Jurkat, Clone E6-1 (cell line): ENCODE measurements at regions not wholly inside any gene's neighbourhood (a gene's known extent, or its start where the extent isn't known, plus 50 kb on each side); places are given as distances from the start of the nearest gene placed in this dataset.

Experiments used
- DNase-seq: peaks from one replicate; pipeline ENCODE4 v3.0.0-alpha.2; 2011; ENCODE audit warnings: low read depth, low spot score
- H3K4me3 ChIP-seq: 2 replicates; pipeline ENCODE4 v1.5.1; 2011; ENCODE audit warnings: mild to moderate bottlenecking, low read length, control low read depth, moderate library complexity

DNA sequence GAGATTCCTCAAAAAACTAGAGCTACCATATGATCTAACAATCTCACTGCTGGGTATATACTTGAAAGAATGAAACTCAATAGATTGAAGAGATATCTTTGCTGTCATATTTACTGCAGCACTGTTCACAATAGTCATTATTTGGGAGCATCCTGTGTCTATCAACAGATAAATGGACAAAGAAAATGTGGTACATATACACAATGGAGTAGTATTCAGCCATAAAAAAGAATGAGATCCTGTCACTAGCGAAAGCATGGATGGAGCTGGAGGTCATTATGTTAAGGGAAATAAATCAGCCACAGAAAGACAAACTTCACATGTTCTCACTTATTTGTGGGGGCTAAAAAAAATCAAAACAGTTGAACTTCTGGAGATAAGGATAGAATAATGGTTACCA is 505.7 kb upstream of the ARRDC3 start:
- H3K4me3 ChIP-seq = no peak overlapping the region
- DNase-seq = no peak

DNA sequence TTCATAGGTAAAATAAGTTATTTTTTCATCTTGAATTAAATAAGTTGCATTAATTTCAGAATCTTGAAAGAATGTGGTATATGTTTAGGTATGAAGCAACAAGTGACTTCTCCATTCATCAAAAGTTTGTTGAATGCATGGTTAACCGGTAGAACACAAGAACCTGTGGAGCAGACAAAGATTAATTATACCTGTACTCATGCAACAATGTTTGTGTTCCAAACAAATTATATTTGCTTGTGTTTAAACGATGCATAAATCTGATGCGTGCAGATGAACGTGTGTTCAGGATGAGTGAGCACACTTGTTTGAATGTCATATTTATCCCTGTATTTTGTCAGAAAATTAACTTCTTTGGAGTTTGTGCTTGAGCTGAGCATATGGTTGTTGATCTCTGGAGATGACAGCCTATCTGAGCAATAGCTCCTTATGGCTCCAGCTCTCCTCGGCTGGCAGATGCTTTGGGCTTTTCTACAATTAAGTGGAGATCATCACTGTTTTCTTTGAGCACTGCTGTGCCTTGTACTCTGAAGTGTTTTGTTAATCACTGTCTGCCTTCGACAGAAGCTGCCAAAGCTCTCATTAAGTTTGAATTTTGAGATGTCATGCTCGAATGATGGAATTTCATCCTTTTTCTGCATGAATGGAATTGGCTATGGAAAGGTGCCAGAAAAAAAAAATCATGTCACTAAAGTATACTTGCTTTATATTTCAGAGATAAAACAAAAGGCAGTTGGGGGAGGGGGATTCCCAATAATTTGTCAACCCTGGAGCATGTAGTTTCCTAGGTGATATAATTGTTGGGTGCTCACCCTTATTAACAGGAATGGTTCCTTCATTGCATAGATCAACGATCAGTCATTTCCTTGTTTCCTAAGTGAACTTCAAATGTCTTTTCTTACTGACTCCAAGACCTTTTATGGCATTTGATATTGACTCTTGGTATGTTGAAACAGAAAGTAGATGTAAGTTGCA is 502.5 kb upstream of the ARRDC3 start:
- DNase-seq = no peak
- H3K4me3 ChIP-seq = no peak overlapping the region

DNA sequence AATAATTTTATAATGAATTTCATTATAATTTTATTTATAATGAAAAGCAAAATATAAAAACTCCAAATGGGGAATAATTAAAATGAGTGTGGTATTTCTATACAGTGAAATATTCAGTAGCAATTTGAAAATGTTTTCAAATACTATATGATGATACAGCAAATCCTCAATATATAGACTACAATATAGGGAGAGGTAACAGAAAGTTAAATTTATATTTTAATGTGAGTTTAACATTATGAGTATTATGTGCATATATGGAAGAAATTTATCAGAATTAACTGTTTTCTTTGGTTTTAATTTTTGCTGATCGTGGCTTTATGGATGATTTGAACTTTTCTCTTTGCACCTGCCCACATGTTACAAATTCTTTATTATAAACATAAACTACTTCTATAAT is 500.9 kb upstream of the ARRDC3 start:
- H3K4me3 ChIP-seq = no peak overlapping the region
- no peak for DNase-seq

DNA sequence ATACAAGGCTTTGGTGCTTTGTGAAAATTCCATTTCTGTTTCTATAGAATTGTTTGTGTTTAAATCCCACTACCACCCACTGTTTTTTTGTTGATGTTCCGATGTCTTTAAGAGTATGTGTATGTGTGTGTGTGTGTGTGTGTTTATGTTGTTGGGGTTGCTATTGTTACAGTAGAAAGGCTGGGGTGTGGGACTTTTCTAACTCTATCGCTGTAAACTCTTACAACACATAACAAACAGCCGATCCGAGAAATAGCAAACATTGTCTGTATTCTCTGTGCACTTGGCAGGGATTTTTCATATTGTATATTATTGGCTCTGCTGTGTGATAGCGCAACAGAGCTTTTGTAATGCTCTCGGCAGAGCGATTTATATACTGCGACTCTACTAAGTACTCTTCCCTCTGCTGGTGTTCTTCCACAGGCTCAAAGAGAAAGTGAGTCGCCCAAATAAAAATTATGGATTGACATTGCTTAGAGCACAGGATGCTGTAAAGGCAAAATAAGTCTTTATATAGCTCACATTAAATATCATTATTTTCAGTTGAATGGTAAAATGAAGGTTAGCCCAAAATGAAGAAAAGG is 492.2 kb upstream of the ARRDC3 start:
- H3K4me3 ChIP-seq = no peak overlapping the region
- no peak for DNase-seq

DNA sequence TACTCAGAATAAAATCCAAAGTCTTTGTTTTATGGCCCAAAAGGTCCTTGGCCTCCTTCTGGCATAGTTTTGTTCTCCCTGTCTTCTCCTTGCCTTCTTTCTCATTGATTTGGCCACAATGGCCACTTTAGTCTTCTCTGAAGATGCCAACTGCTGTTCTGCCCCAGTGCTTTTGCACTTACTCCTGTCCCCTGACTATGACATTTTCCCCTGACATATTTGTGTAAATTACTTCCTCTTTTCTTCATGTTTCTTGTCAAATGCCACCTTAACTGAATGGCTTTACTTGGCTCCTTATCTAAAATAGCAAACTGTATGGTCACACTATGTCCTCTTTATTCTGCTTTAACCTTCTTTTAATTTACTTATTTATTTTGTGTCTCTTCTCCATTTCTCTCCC is 484.7 kb upstream of the ARRDC3 start:
- no peak overlapping the region for H3K4me3 ChIP-seq
- no peak for DNase-seq

DNA sequence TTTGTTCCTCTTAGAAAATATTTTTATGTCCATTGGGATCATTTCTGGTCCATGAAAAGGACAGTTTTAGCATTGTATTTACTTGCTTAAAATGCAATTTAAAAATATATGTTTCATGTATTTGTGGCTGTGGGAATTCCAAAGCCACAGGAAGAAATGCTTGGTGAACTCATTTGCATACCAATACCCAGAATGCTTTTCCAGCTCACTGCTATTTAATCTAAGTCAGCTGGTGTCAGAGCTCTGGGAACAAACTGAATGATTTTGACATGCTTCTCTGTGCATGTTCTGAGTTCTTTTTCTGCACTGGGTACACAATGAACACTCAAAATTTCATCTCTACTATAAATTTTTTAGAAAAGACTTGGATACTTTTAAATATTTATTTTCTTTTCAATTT is 482.8 kb upstream of the ARRDC3 start:
- H3K4me3 ChIP-seq = no peak overlapping the region
- DNase-seq = no peak

DNA sequence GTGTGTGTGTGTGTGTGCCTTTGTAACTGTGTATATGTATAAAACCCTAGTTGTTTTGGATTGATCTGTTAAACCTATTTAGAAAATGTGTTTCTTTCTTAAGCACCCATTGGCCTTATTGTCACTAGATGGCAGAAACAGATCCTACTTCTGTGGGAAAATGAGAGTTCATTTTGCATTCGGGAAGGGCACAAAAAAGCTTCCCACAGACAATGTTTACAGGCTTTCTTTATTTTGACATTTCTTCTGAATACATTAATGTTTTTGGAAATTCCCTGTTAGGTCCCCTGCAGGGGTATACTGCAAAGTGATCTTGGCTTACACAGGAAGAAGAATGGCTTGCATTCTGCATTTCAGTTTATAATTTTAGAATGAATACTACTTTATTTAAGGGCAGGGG is 481.8 kb upstream of the ARRDC3 start:
- no peak overlapping the region for H3K4me3 ChIP-seq
- no peak for DNase-seq

DNA sequence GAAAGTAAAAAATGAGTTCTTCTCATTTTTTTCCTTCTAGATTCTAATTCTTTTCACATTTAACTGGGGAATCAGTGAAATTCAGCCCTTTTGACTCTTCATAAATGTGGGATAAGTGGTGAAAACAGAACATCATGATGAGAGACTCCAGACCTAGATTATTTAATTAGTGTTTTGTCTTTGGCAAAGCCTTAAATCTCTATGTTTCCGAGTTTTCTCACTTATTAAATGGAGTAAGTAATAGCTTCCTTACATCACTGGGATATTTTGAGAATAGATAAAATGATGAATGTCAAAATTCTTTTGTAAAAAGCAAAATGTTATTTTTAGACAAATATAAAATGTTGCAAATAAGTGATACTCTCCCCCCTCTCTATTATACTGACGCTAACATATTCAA is 468.6 kb upstream of the ARRDC3 start:
- no peak for DNase-seq
- no peak overlapping the region for H3K4me3 ChIP-seq

DNA sequence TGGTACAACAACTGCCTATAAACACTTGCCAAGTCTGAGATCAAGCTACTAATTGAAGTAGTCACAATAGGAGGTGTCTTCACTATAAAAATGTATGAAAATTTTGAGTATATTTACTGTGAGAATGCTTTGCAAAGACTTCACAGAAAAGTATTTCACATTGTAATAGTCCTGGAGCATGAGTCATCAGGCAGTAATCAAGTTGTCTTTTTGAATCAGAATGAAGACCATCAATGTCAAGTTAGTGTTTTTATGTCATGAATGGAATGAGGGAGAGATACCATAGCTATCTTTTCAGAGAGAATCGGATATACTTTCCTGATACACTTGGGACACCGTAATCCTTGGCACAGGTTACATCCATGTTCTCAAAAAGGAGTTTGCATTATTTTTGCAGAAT is 466.9 kb upstream of the ARRDC3 start:
- H3K4me3 ChIP-seq = no peak overlapping the region
- no peak for DNase-seq

DNA sequence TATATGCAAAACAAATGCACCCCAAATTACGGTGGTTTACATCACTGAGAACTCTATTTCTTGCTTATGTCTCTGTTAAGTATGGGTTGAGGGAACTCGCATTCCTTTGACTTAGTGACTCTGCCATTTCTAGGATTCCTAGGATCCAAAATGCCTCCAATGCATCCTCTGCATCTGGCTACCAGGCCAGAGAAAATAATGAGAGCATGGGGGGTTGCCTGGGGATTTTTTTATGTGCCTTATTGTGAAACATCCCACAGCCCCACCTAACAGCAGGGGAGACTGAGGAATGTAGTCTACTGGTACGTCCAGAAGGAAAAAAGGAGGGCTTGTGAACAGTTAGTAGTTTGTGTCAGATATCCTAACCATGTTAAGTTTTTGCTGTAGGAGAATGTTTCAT is 466.0 kb upstream of the ARRDC3 start:
- DNase-seq = no peak
- H3K4me3 ChIP-seq = no peak overlapping the region

DNA sequence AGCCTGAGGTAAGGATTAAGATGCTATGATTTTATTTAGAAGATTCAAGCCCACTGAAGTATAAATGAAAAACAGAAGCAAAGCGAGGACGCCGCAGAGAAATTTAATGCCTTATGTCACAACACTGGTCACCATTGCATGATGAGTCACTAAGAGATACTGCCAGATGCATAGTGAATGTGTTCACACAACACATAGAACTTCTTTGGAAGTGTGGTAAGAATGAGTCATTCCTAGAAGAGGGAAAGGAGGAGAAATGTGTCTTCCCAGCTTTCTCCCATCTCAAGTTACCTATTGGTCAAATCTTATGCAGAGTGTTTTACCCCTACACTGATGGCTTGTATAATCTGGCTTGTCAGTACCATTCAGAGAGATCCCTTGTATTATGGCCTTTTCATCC is 465.3 kb upstream of the ARRDC3 start:
- no peak overlapping the region for H3K4me3 ChIP-seq

DNA sequence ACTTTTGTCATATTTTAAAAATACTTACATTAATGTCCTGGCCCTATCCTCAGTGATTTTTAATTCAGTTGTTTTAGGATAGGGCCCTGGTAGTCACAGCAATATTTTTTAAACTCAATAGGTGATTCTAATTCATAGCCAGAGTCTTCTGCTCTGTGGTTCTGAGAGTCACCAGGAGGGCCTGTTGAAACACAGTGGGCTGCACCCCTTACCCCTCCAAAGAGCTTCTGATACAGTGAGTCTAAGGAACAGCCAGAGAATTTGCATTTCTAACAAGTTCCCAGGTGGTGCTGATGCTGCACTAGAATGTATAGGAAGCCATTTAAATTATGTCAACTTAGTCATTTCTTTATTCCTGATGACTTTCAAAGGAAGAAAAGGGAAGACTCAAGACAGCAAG is 458.3 kb upstream of the ARRDC3 start:
- no peak for DNase-seq

More for the DNA sequence above, 465.3 kb upstream of the ARRDC3 start:
- no peak for DNase-seq

DNA sequence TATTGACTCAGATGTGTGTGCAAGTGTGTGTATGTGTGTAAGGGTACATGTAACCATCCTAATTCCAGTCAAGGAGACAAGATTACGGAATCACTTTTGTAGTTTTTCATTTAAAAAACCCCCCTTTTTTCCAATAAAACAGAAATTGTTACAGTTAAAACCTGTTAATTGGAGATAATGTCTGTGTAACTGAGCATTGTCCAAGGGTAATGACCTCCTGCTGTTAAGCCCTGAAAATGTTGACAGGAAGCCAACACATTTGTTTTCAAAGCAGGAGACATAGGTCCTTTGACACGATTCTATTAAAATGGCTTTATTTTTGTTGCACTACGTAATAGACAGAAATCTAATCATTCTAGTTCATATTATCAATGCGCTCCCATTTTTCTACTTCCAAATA is 457.3 kb upstream of the ARRDC3 start:
- no peak for DNase-seq

More for the DNA sequence above, 458.3 kb upstream of the ARRDC3 start:
- H3K4me3 ChIP-seq = no peak overlapping the region

DNA sequence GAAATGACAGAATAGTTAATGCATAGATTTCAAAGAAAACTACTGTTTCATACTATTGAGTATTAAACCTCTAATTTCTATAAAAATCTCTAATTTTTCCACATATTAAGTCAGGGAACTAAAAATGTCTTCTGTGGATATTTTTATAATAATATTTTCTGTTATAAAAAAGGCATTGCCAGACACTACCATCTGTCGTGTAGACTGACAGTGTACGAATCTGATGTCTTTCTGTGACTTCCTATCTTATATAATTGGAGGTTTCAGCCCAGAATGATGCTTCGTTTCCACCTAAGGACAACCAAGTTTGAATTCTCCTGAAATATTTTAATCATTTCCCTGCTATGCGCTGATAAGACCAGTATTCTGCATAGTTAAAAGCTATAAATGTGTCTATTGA is 456.6 kb upstream of the ARRDC3 start:
- no peak overlapping the region for H3K4me3 ChIP-seq
- no peak for DNase-seq

More for the DNA sequence above, 457.3 kb upstream of the ARRDC3 start:
- no peak overlapping the region for H3K4me3 ChIP-seq

DNA sequence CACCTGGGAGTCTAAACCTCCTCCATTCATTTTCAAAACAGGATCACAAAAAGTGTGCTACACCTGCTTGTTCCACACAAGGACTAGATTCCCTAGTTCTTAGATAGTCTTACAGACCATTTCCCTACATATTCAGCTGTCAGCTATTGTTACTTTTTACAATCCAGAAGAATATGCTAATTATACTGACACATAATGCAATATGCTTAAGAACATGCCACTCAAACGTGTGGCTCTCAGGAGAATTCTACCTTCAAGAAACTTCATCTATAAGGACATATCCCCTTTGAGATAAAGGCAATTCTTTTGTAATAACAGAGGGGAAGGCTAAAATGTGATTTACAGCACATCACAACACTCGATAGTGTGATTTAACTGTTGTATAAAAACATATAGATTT is 456.1 kb upstream of the ARRDC3 start:
- no peak for DNase-seq

DNA sequence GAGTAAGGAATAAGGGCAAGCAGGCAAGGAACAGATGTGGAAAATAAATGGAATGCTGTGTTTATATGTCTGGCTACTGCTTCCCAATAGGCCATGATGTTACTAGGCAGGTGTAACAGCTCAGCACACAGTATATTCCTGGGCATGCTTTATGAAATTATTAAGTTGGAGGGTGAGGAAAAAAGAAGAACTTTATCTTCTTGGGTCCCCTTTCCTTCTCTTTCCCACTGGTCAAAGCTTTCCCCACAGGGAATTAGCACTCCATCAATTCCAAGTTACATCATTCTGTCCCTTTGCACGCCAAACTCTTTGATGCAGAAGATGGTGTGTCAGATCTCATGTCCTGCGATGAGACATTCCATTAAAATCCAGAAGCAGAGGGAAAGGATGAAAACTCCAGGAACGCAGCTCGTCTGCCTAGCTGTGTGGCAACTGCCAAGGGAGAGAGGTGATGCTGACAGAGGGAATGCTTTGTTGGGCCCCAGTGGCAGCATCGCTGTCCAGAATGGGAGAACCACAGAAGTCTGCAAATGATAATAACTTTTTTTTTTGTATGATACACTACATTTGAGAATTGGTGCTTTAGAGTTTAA is 447.3 kb upstream of the ARRDC3 start:
- DNase-seq = no peak

More for the DNA sequence above, 456.1 kb upstream of the ARRDC3 start:
- no peak overlapping the region for H3K4me3 ChIP-seq

DNA sequence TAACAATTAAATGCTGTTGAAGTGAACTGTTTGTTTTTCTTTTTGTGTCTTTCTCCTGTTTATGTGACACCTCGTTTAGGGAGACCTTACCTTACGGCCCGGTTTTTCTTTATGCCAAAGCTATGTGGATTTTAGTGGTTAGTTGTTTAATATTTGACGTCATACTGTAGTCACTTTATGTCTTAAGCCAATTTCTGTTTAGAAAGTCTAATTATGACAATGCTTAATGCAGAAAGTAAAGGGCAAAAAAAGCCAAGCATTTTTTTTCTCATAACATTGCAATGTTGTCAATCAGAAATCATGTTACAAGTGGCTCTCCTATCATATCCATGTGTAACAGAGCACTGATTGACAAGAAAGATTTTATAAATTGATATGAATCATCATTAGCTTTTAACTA is 442.5 kb upstream of the ARRDC3 start:
- DNase-seq = no peak
- H3K4me3 ChIP-seq = no peak overlapping the region

More for the DNA sequence above, 447.3 kb upstream of the ARRDC3 start:
- H3K4me3 ChIP-seq = no peak overlapping the region

DNA sequence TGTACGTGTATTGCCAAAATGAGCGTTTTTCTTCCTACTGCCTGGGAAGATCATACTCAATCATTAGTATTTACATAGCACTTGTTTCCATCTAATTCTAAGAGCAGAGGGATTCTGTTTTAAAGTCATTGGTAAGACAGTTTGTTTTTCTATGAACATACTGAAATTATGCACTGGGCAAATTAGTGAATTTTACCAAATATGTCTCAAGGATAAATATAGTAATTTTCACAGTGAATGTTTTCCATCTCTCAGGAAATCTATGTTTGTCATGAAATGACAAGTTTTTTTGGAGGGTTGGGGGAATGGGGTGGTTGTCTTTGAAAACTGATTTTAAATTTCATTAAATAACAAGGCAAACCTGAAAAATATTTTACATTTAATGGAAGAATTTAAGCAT is 441.3 kb upstream of the ARRDC3 start:
- no peak for DNase-seq
- no peak overlapping the region for H3K4me3 ChIP-seq

DNA sequence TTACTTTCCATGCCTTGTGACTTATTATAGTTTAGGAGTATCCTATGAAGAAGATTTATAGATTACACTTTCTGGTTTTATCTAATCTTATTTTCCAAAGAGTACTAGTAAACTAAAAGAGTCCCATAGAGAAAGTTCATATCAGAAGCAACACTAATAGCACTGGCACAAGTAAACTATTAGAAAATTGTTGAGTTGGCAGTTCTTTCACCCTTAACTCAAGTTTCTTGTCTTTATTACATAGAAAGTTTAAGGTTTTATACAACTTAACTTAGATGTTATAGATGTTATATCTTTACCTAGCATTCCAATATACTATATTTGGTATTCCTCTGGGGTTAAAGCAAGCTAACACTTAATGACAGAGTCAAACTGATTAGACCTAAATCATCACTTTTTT is 437.8 kb upstream of the ARRDC3 start:
- H3K4me3 ChIP-seq = no peak overlapping the region
- DNase-seq = no peak

DNA sequence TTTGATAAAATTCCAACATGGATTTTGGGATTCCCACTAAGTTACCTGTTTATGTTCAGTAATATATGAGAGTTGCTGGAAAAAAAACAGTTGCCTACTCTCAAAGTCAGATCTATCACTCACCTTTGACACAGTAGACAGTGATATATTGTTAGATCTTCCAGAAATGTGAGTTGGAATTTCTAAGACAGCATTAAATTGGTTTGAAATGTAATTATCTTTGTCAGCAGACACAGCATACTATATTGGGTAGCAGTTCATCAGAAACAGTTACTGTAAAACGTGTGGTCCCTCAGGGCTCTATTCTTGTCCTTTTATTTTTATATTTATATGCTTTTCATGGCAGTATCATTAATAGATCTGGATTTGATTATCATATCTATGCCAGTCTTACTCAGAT is 433.6 kb upstream of the ARRDC3 start:
- H3K4me3 ChIP-seq = no peak overlapping the region
- DNase-seq = no peak
